Vagina (tissue), 2 donors: ENCODE measurements at regions not wholly inside any gene's neighbourhood (a gene's known extent, or its start where the extent isn't known, plus 50 kb on each side); places are given as distances from the start of the nearest gene placed in this dataset.

ENCODE experiments used
- POLR2AphosphoS5 ChIP-seq, 2 donors: sonication (generic); formaldehyde crosslinking; IDR thresholded peaks; one replicate each; pipeline ENCODE4 v1.9.0; 2017; ENCODE audit warnings: antibody characterized with exemption in 2 of 2, mild to moderate bottlenecking in 2 of 2, low read depth in 1 of 2; ENCODE audit not compliant: insufficient read depth in 1 of 2
- TF ChIP-seq, protein P1 (sequence below), 3 experiments: fragments of 450-650 bp in 2 of 3; fragments of 200-600 bp in 1 of 3; sonication (generic) in 1 of 3; IDR thresholded peaks; one replicate each; pipeline ENCODE4 v1.5.1; 2017 to 2019; ENCODE audit warnings: antibody characterized with exemption in 3 of 3, mild to moderate bottlenecking in 2 of 3, moderate library complexity in 2 of 3

DNA sequence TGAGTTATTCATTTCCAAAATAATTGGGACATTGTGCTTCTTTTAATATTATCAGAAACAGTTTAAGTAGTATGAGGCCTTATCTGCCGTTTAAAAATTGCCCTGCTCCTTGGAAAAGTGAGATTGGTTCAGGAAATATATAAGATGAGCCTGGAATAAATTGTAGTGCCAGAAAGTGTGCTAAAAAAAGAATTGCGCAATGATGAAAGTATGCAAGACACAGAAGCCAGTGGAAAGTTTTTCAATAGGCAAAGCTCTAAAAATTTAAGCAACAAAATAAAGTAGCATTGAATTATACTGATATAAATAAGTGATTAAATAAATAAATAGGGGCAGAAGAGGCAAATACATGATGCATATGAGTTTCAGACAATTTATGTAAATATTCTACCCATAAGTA, 834.9 kb downstream of the BCL11B start:
- TF ChIP-seq, protein P1, sequence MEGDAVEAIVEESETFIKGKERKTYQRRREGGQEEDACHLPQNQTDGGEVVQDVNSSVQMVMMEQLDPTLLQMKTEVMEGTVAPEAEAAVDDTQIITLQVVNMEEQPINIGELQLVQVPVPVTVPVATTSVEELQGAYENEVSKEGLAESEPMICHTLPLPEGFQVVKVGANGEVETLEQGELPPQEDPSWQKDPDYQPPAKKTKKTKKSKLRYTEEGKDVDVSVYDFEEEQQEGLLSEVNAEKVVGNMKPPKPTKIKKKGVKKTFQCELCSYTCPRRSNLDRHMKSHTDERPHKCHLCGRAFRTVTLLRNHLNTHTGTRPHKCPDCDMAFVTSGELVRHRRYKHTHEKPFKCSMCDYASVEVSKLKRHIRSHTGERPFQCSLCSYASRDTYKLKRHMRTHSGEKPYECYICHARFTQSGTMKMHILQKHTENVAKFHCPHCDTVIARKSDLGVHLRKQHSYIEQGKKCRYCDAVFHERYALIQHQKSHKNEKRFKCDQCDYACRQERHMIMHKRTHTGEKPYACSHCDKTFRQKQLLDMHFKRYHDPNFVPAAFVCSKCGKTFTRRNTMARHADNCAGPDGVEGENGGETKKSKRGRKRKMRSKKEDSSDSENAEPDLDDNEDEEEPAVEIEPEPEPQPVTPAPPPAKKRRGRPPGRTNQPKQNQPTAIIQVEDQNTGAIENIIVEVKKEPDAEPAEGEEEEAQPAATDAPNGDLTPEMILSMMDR (IDR thresholded peaks at IDR 0.05) = no peak
- no peak for TF ChIP-seq POLR2AphosphoS5 (IDR thresholded peaks at IDR 0.05; ENCODE audit: insufficient read depth in 1 of 2, low read depth in 1 of 2)
